HG02588 (cell line): ENCODE measurements at regions not wholly inside any gene's neighbourhood (a gene's known extent, or its start where the extent isn't known, plus 50 kb on each side); places are given as distances from the start of the nearest gene placed in this dataset.

Experiments used
- ATAC-seq: cut with Tn5 transposase; IDR thresholded peaks from one replicate; pipeline ENCODE4 v1.9.1; 2021; ENCODE audit warnings: mild to moderate bottlenecking, moderate library complexity; ENCODE audit not compliant: unreplicated experiment

GRCh38 chr4:145299380-145300076 lies 119.1 kb upstream of the OTUD4 start:
- ATAC-seq = peak; percentile 91

DNA sequence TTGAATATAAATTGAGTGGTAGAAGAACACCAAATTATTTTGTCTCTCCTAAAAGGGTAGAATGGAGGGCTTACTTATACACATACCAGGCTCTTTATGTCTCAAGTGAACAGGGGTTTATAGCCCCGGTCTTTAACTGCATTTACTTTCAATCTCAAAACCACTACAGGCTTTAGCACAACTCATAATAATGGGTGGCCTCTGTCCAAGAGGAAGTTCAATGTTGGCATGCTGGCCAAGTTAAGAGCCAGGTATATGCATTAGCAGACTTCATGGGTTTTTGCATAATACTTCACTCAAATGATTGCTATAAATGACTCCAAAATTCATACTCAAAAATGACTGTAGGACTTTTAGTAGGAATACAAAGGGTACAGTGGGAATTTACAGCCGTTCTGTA lies 118.5 kb upstream of the OTUD4 start:
- ATAC-seq = peak; percentile 31

DNA sequence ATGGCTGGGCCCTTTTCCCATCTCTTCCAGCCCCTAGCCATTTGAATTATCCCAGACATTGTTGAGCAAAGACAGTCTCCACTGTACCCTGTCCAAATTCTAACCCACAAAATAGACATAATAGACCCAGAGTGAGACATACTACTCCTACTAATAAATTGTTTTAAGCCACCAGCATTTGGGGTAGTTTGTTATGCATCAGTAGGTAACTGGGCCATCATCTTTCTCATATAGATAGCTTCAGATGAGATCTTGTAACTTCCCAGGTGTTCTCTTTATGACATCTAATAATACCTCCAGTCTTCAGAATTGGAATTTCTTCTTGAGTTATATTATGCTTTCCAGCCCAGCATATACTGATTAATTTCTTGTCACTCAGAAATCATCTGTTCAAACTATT lies 117.2 kb upstream of the OTUD4 start:
- ATAC-seq = no peak

- ATAC-seq = no peak
These were observed 115.2 kb upstream of the OTUD4 start for GRCh38 chr4:145295547-145295946.

DNA sequence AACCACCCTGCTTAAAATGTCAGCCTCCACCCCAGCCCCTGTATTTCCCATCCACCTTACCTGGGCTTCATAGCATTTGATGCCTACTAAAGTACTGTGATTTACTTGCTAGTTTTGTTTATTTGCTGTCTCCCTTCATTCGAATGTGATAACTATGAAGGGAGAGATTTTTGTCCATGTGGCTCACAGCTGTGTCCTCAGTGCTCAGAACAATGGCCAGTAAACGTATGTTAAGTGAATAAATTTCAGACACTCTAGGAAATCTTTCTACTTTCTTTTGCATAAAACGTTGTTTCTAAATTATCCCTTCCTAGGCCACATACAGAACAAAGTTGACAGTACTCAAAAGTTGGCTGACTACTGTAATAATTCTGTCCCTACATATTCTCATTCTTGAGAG lies 114.7 kb upstream of the OTUD4 start:
- no peak for ATAC-seq

GRCh38 chr4:145293658-145294057 lies 113.3 kb upstream of the OTUD4 start:
- ATAC-seq = no peak

DNA sequence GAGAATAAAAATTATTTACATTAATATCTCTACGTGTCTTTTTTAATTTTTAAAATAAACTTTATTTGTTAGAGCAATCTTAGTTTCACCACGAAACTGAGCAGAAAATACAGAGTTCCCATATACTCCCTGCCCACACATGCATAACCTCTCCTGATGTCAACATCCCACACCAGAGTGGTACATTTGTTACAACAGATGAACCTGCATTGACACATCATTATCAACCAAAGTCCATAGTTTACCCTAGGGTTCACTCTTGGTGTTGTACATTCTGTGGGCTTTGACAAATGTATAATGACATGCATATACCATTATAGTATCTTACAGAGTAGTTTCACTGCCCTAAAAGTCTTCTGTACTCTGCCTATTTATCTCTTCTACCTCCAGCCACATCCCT lies 110.6 kb upstream of the OTUD4 start:
- no peak for ATAC-seq

- no peak for ATAC-seq
These were observed 109.2 kb upstream of the OTUD4 start for GRCh38 chr4:145289403-145290076.

DNA sequence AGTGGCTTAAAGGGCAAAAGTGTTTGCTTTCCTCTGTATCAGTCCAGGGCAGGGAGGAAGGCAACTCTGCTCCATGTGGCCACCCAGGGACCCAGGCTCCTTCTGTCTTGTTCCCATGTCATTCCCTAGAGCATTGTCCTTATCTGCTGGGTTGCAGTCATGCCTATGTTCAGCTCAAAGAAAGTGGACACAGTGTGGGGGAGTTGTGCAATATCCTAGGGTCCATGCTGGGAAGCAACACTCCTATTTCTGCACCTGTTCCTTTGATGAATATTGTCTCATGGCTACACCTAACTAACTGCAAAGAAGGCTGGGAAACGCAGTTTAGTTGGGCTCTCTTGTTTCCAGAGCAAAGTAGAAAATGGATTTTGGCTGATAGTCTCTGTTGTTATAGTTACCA lies 107.0 kb upstream of the OTUD4 start:
- no peak for ATAC-seq

DNA sequence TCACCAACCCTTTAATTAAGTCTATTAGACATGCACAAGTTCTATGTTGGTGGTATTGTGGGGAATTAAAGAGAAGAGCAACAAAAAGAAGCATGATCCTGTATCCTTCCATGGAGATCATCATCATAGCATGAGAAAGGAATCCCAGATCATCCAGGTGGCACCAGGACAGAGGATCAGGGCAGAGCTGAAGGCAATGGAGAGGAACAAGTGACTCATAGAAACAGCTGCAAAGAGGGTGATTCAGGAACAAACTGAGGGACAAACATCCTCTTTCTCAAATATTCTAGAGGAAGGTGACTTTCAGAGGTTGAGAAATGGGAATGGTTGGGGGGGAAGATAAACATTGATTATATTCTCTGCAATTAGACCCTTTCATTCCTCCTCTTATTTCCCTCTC lies 105.5 kb upstream of the OTUD4 start:
- ATAC-seq = no peak

GRCh38 chr4:145283909-145284308 lies 103.5 kb upstream of the OTUD4 start:
- no peak for ATAC-seq

- ATAC-seq = no peak
These were observed 101.6 kb upstream of the OTUD4 start for GRCh38 chr4:145281951-145282350.

DNA sequence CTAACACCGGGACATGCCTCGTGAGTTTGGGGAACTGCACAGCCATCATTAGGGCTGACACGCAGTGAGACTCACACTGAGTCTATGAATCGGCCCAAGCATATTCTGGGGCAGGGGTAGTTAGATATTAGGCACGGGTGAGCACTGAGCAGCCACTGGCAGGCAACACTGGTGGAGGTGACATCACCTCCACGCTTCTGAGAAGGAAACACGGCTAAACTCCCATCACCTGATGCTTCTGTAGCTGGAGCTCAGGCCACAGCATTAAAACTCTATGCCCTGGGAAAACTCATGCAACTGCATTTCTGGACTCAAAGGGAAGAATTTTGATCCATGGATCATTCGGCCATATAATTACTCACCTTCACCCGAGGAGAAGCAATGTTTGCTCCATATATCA lies 100.8 kb upstream of the OTUD4 start:
- no peak for ATAC-seq

DNA sequence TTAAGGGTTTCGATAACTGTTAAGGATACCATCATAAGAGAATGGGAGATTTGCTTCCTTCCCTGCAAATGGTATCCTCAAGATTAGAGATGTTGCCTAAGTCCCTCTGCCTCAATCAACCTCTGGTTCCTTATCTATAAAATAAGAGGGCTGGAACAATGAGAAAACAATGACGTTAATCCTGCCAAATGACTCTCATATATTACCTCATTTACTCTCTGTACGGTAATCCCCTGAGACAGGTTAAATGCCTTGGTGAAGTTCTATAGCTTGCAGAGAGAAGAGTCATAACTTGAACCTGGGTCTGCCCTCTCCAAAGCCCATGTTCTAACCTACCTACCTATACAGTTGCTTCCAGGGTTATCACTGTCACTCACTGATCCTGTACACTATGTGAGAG lies 100.2 kb upstream of the OTUD4 start:
- ATAC-seq = no peak

- no peak for ATAC-seq
These were observed 99.0 kb upstream of the OTUD4 start for GRCh38 chr4:145279122-145279960.

- ATAC-seq = no peak
These were observed 98.1 kb upstream of the OTUD4 start for GRCh38 chr4:145278341-145279121.

- ATAC-seq = no peak
These were observed 96.6 kb upstream of the OTUD4 start for GRCh38 chr4:145277011-145277410.

GRCh38 chr4:145276050-145276449 lies 95.7 kb upstream of the OTUD4 start:
- ATAC-seq = no peak

DNA sequence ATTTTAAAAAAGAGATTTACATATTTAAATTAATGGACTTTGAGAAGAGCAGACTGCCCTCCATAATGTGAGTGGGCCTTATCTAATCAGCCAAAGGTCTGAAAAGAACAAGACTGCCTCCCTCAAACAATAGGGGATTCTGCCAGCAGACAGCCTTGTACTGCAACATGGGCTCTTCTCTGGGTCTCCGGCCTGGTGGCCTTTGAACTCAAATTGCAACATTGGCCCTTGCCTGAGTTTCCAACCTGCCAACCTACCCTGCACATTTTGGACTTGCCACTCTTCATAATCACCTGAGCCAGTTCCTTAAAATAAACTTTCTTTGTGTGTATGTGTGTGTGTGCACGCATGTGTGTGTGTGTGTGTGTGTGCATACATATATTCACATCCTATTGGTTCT lies 90.8 kb upstream of the OTUD4 start:
- no peak for ATAC-seq

DNA sequence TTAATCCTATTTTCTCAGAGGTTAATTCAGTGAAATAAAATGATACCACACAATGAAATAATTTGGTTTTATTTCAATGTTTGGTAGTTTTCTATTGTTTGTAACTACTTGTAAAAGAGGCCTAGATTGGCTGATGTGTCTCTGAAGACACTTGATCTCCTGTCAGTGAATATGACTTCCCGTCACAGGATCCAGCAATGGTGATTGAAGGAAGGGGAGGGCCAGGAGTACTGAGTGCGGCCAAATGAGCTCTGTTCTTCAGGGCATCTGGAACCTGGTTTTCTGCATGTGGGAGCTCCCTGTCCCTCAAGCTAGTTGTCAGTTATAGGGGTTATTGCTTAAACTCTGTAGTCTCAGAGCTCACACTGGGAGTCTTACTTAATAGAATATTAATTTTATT lies 86.5 kb upstream of the OTUD4 start:
- ATAC-seq = no peak

GRCh38 chr4:145260091-145260490 lies 79.7 kb upstream of the OTUD4 start:
- no peak for ATAC-seq
